ENCODE measurements at regions not wholly inside any gene's neighbourhood (a gene's known extent, or its start where the extent isn't known, plus 50 kb on each side); places are given as distances from the start of the nearest gene placed in this dataset.

GRCh38 chr6:4670290-4670689 is 105.9 kb upstream of the CDYL start:
- TF ChIP-seq POLR2AphosphoS5 (IDR thresholded peaks at IDR 0.05; ENCODE audit: borderline replicate concordance, low read depth, low read length): no peak
- TF ChIP-seq EZH2 (IDR thresholded peaks at IDR 0.05): no peak
- no peak for TF ChIP-seq FOXP2 (optimal IDR thresholded peaks at IDR 0.05; ENCODE audit: control extremely low read depth, extremely low read length, insufficient read depth)

Measured in SK-N-MC (cell line).